ENCODE measurements at regions not wholly inside any gene's neighbourhood (a gene's known extent, or its start where the extent isn't known, plus 50 kb on each side); places are given as distances from the start of the nearest gene placed in this dataset.

GRCh38 chr1:231099311-231099710, 59.3 kb upstream of the FAM89A start:
- Histone ChIP-seq H3K23me2 (ENCODE audit: low read depth, low read length) (no peaks in the 10 kb centered on the region), H2AK5ac (ENCODE audit: low read depth, low read length) (no peak overlapping the region), H3K9ac (replicated peaks in 1 of 4; ENCODE audit: extremely low read depth in 1 of 4, low read depth in 3 of 4, low read length in 3 of 4) (no peak overlapping the region), H3K14ac (ENCODE audit: insufficient read length) (no peak overlapping the region), H4K20me1 (replicated peaks in 1 of 2; ENCODE audit: control insufficient read depth in 1 of 2, insufficient read depth in 2 of 2, low read length in 2 of 2) (no peaks in the 10 kb centered on the region), H3K4me3 (ENCODE audit: extremely low read depth in 1 of 4, insufficient read depth in 2 of 4, low read depth in 3 of 4, low read length in 4 of 4) (no peak overlapping the region), H3K79me1 (ENCODE audit: low read depth, low read length) (no peaks in the 10 kb centered on the region), H3K4me2 (ENCODE audit: insufficient read depth in 1 of 2, low read depth in 2 of 2, low read length in 2 of 2) (no peak overlapping the region), H3K27ac (ENCODE audit: low read depth, low read length) (no peak overlapping the region), H3K9me3 (ENCODE audit: insufficient read depth in 2 of 2, low read depth in 1 of 2, low read length in 1 of 2) (no peaks in the 10 kb centered on the region), H3K4ac (replicated peaks; ENCODE audit: insufficient read length, low read depth, low read length) (no peak overlapping the region), H2BK15ac (ENCODE audit: low read length) (no peak overlapping the region), H4K91ac (replicated peaks; ENCODE audit: insufficient read length, low read length) (no peak overlapping the region), H3K56ac (replicated peaks; ENCODE audit: insufficient read length, low read depth, low read length) (no peak overlapping the region), H3K79me2 (ENCODE audit: control insufficient read depth in 1 of 2, insufficient read depth in 2 of 2, low read length in 2 of 2) (no peaks in the 10 kb centered on the region), H2BK12ac (ENCODE audit: low read depth, low read length) (no peak overlapping the region), H2BK20ac (ENCODE audit: low read length) (no peak overlapping the region), H2BK120ac (replicated peaks; ENCODE audit: low read depth, low read length) (no peak overlapping the region), H3K36me3 (ENCODE audit: control insufficient read depth in 2 of 4, insufficient read depth in 4 of 4, low read length in 3 of 4) (no peaks in the 10 kb centered on the region), H3K27me3 (replicated peaks in 1 of 4; ENCODE audit: control insufficient read depth in 3 of 4, extremely low read depth in 1 of 4, insufficient read depth in 3 of 4, low read length in 3 of 4) (peaks cover 0 to 3% (median 0%) of the 10 kb centered on the region in 4 experiments; a peak in 2 of 7 replicates), H3K18ac (ENCODE audit: extremely low read depth, low read length) (no peak overlapping the region), H4K8ac (ENCODE audit: extremely low read depth, insufficient read depth, low read length) (no peak overlapping the region), H3K23ac (ENCODE audit: insufficient read length) (no peak overlapping the region), H2BK5ac (ENCODE audit: low read depth, low read length) (no peak overlapping the region), H2AFZ (ENCODE audit: low read length) (no peak overlapping the region), H4K5ac (ENCODE audit: insufficient read length, low read depth, low read length) (no peak overlapping the region), H3K4me1 (replicated peaks in 1 of 4; ENCODE audit: control insufficient read depth in 3 of 4, insufficient read depth in 4 of 4, low read length in 3 of 4) (no peaks in the 10 kb centered on the region)
- FAIRE-seq: no peak
- no peak for DNase-seq (ENCODE audit: low read depth in 1 of 2, low spot score in 2 of 2)
- CTCF ChIA-PET (ENCODE audit: partially characterized antibody): no interaction called here
- 83% methylated on average over 6 of the region's 6 CpGs; no CpG with 5 or more reads in 1 of the 2 experiments for WGBS, 2 experiments (ENCODE audit: extremely low coverage in 1 of 2, insufficient coverage in 1 of 2, insufficient read length in 1 of 2, insufficient replicate concordance in 2 of 2, low coverage in 1 of 2, low lambda C conversion rate in 2 of 2, missing lambda C conversion rate in 1 of 2)
- POLR2A ChIA-PET (ENCODE audit: partially characterized antibody): no interaction called here
- no peak for TF ChIP-seq SIX5 (IDR thresholded peaks at IDR 0.05; ENCODE audit: low read depth, low read length)
- no peak for TF ChIP-seq TAF1 (IDR thresholded peaks at IDR 0.05; ENCODE audit: low read depth, low read length)
- no peak for TF ChIP-seq EZH2 (IDR thresholded peaks at IDR 0.05; ENCODE audit: low read depth, low read length, severe bottlenecking)
- no peak for TF ChIP-seq CBX5 (IDR thresholded peaks at IDR 0.05; ENCODE audit: low read depth, low read length)
- TF ChIP-seq SUZ12 (IDR thresholded peaks at IDR 0.05; ENCODE audit: low read length): no peak
- no peak for TF ChIP-seq SRF (IDR thresholded peaks at IDR 0.05; ENCODE audit: low read depth, low read length)
- TF ChIP-seq NRF1 (IDR thresholded peaks at IDR 0.05; ENCODE audit: low read depth, low read length): no peak
- no peak for TF ChIP-seq POU5F1 (IDR thresholded peaks at IDR 0.05; ENCODE audit: low read depth, low read length)
- TF ChIP-seq RNF2 (IDR thresholded peaks at IDR 0.05; ENCODE audit: borderline replicate concordance, low read depth, low read length, missing control alignments, poor library complexity, severe bottlenecking): no peak
- no peak for TF ChIP-seq CREB1 (IDR thresholded peaks at IDR 0.05)
- TF ChIP-seq, protein P1, sequence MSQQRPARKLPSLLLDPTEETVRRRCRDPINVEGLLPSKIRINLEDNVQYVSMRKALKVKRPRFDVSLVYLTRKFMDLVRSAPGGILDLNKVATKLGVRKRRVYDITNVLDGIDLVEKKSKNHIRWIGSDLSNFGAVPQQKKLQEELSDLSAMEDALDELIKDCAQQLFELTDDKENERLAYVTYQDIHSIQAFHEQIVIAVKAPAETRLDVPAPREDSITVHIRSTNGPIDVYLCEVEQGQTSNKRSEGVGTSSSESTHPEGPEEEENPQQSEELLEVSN (IDR thresholded peaks at IDR 0.05): no peak
- TF ChIP-seq CEBPB (IDR thresholded peaks at IDR 0.05; ENCODE audit: low read depth, low read length): no peak
- TF ChIP-seq YY1 (IDR thresholded peaks at IDR 0.05; ENCODE audit: low read depth, low read length): no peak
- no peak for TF ChIP-seq SIN3A (conservative IDR thresholded peaks at IDR 0.05 in 1 of 2, IDR thresholded peaks at IDR 0.05 in 1 of 2; ENCODE audit: low read depth in 1 of 2, low read length in 2 of 2)
- TF ChIP-seq CHD1 (IDR thresholded peaks at IDR 0.05; ENCODE audit: low read depth, low read length): no peak
